Endothelial cell of umbilical vein (primary cell): ENCODE measurements at regions not wholly inside any gene's neighbourhood (a gene's known extent, or its start where the extent isn't known, plus 50 kb on each side); places are given as distances from the start of the nearest gene placed in this dataset.

Experiments used
- BruUV-seq: library from RNA; stranded (reverse); fragments of 400-500 nt; replicated peaks from 2 replicates; lab custom pipeline; 2021; lab: Mats Ljungman, UMichigan
- CTCF ChIA-PET: fragments of 300-600, 350-600 bp; sonication (Branson Sonifier 250); formaldehyde crosslinking; loops from one replicate; lab custom pipeline; 2021; ENCODE audit warnings: antibody characterized with exemption, inconsistent platforms; lab: Charles Lee
- POLR2A ChIA-PET: fragments of 300-600, 350-600 bp; sonication (Branson Sonifier 250); formaldehyde crosslinking; loops from one replicate; lab custom pipeline; 2021; ENCODE audit warnings: antibody characterized with exemption, inconsistent platforms; lab: Charles Lee
- DNase-seq: peaks from one replicate; pipeline ENCODE4 v3.0.0-alpha.2; 2011; ENCODE audit warnings: low read depth, low spot score
- FAIRE-seq: peaks from 2 replicates; lab custom pipeline; 2011; peaks lifted over from hg19 to GRCh38; lab: Jason Lieb, UNC
- H2AFZ ChIP-seq: 2 replicates; pipeline ENCODE4 v1.6.0; 2012; ENCODE audit warnings: low read depth, low read length, control low read depth, inconsistent platforms
- H3K27ac ChIP-seq: 2 replicates; pipeline ENCODE4 v1.5.1; 2011; ENCODE audit warnings: low read depth, mild to moderate bottlenecking, control low read depth, low read length, moderate library complexity; ENCODE audit not compliant: insufficient read depth
- H3K27me3 ChIP-seq, 2 experiments: 2 replicates each; pipeline versions ENCODE4 v1.6.0 to v1.6.1; 2011; ENCODE audit warnings: low read length in 2 of 2, mixed read lengths in 1 of 2; ENCODE audit not compliant: control insufficient read depth in 2 of 2, insufficient read depth in 2 of 2
- H3K36me3 ChIP-seq, 2 experiments: 2 replicates in 1 of 2; 3 replicates in 1 of 2; pipeline ENCODE4 v1.5.1; 2011; ENCODE audit warnings: low read length in 2 of 2, mild to moderate bottlenecking in 1 of 2, moderate library complexity in 1 of 2; ENCODE audit not compliant: control insufficient read depth in 2 of 2, insufficient read depth in 2 of 2; ENCODE audit errors: extremely low read depth in 1 of 2
- H3K4me1 ChIP-seq: 3 replicates; pipeline ENCODE4 v1.5.1; 2011; ENCODE audit warnings: mild to moderate bottlenecking, low read length; ENCODE audit not compliant: control insufficient read depth, insufficient read depth; ENCODE audit errors: extremely low read depth
- H3K4me2 ChIP-seq: 2 replicates; pipeline ENCODE4 v1.6.1; 2011; ENCODE audit warnings: low read length, control low read depth, mixed read lengths; ENCODE audit not compliant: insufficient read depth
- H3K4me3 ChIP-seq, 3 experiments: fragments of 200-600 bp in 1 of 3; sonication (generic), shearing (Covaris generic) in 1 of 3; replicated peaks in 1 of 3; 2 replicates each; pipeline ENCODE4 v1.5.1; 2011 to 2016; ENCODE audit warnings: control low read depth in 3 of 3, low read length in 3 of 3, mild to moderate bottlenecking in 2 of 3, inconsistent platforms in 1 of 3, low read depth in 1 of 3, moderate library complexity in 1 of 3; ENCODE audit not compliant: insufficient read depth in 1 of 3
- H3K79me2 ChIP-seq: 2 replicates; pipeline ENCODE4 v1.6.0; 2012; ENCODE audit warnings: low read length, inconsistent platforms; ENCODE audit not compliant: control insufficient read depth, insufficient read depth
- H3K9ac ChIP-seq: replicated peaks from 2 replicates; pipeline ENCODE3; 2011; ENCODE audit warnings: low read length, control low read depth; ENCODE audit not compliant: insufficient read depth; ENCODE audit errors: extremely low read depth
- H3K9me1 ChIP-seq: replicated peaks from 3 replicates; pipeline ENCODE4 v1.6.0; 2011; ENCODE audit warnings: mild to moderate bottlenecking, low read length; ENCODE audit not compliant: control insufficient read depth, insufficient read depth; ENCODE audit errors: extremely low read depth
- H3K9me3 ChIP-seq: replicated peaks from 2 replicates; pipeline ENCODE4 v1.5.1; 2012; ENCODE audit warnings: low read length, inconsistent platforms; ENCODE audit not compliant: control insufficient read depth, insufficient read depth
- H4K20me1 ChIP-seq: replicated peaks from 2 replicates; pipeline ENCODE3; 2011; ENCODE audit warnings: mild to moderate bottlenecking, low read length; ENCODE audit not compliant: control insufficient read depth, insufficient read depth; ENCODE audit errors: extremely low read depth
- CTCF ChIP-seq, 2 donors: IDR thresholded peaks; 1 replicate in 1 of 2; 2 replicates in 1 of 2; pipeline ENCODE4 v1.5.1; 2011; ENCODE audit warnings: low read length in 2 of 2, mild to moderate bottlenecking in 2 of 2, moderate library complexity in 2 of 2, control low read depth in 1 of 2, inconsistent platforms in 1 of 2, low read depth in 1 of 2; ENCODE audit not compliant: insufficient read depth in 1 of 2; ENCODE audit errors: extremely low read depth in 1 of 2
- EZH2 ChIP-seq: IDR thresholded peaks from 2 replicates; pipeline ENCODE4 v1.6.1; 2012; ENCODE audit warnings: borderline replicate concordance, low read depth, mild to moderate bottlenecking, moderate library complexity, low read length, inconsistent platforms; ENCODE audit not compliant: severe bottlenecking
- FOS ChIP-seq: IDR thresholded peaks from 2 replicates; pipeline ENCODE4 v1.6.1; 2011; ENCODE audit warnings: mild to moderate bottlenecking, low read length, moderate library complexity, borderline replicate concordance; ENCODE audit not compliant: insufficient read depth
- GATA2 ChIP-seq: IDR thresholded peaks from 2 replicates; pipeline ENCODE4 v1.7.0; 2011; ENCODE audit warnings: low read depth, mild to moderate bottlenecking, moderate library complexity, mixed read lengths, low read length; ENCODE audit not compliant: insufficient read length, insufficient read depth
- JUN ChIP-seq: IDR thresholded peaks from 2 replicates; pipeline ENCODE4 v1.6.1; 2011; ENCODE audit warnings: borderline replicate concordance, low read depth; ENCODE audit not compliant: insufficient read length, insufficient read depth
- MAX ChIP-seq: IDR thresholded peaks from 2 replicates; pipeline ENCODE4 v1.6.1; 2011; ENCODE audit not compliant: insufficient read depth, insufficient read length
- MYC ChIP-seq: IDR thresholded peaks from one replicate; pipeline ENCODE4 v1.6.1; 2011; ENCODE audit warnings: mild to moderate bottlenecking, low read depth, low read length
- POLR2A ChIP-seq: IDR thresholded peaks from 2 replicates; pipeline ENCODE4 v1.6.1; 2012; ENCODE audit warnings: low read depth, mild to moderate bottlenecking, control low read depth, low read length
- POLR2AphosphoS5 ChIP-seq: IDR thresholded peaks from 2 replicates; pipeline ENCODE4 v1.6.1; 2012; ENCODE audit warnings: low read depth, mild to moderate bottlenecking, control low read depth, low read length, moderate library complexity; ENCODE audit not compliant: insufficient read depth
- dilution Hi-C: fragments of 300-500 bp; cut with MboI; formaldehyde crosslinking; loops from one replicate; pipeline ENCODE4 v1.15.0; 2019; ENCODE audit warnings: low sequenced_read_pairs; ENCODE audit not compliant: extremely low pct_ligation_motif_present
- intact Hi-C: fragments of 100-400 bp; cut with micrococcal nuclease; formaldehyde crosslinking; loops from one replicate; pipeline ENCODE4 v1.10.0; 2022

- Histone ChIP-seq H2AFZ (no peak overlapping the region), H3K36me3 (no peaks in the 10 kb centered on the region), H4K20me1 (no peaks in the 10 kb centered on the region), H3K27me3 (no peaks in the 10 kb centered on the region), H3K4me3 (no peak overlapping the region), H3K9me1 (no peaks in the 10 kb centered on the region), H3K9me3 (no peaks in the 10 kb centered on the region), H3K79me2 (no peaks in the 10 kb centered on the region), H3K4me1 (no peaks in the 10 kb centered on the region), H3K4me2 (no peak overlapping the region), H3K27ac (no peak overlapping the region), H3K9ac (no peak overlapping the region)
- no TSS peak for BruUV-seq
- DNase-seq, result no peak
- intact Hi-C loops (no loop called here), dilution Hi-C loops (no loop called here)
- ChIA-PET POLR2A (no interaction called here), CTCF (no interaction called here)
- no peak for TF ChIP-seq JUN
- TF ChIP-seq FOS, result no peak
- TF ChIP-seq MYC, result no peak
- no peak for TF ChIP-seq EZH2
- no peak for TF ChIP-seq CTCF (IDR thresholded peaks at IDR 0.05; ENCODE audit: extremely low read depth in 1 of 2, insufficient read depth in 1 of 2, low read depth in 1 of 2, low read length in 2 of 2)
- no peak for TF ChIP-seq POLR2AphosphoS5
- TF ChIP-seq MAX, result no peak
- TF ChIP-seq GATA2, result no peak
- TF ChIP-seq POLR2A, result no peak
- FAIRE-seq, result no peak
These were observed 206.9 kb upstream of the SNX7 start for GRCh38 chr1:98454666-98455065.
